MM.1S (cell line): ENCODE measurements at regions not wholly inside any gene's neighbourhood (a gene's known extent, or its start where the extent isn't known, plus 50 kb on each side); places are given as distances from the start of the nearest gene placed in this dataset.

ENCODE experiments used
- CTCF ChIP-seq: fragments of 300-600 bp; sonication (generic); IDR thresholded peaks from 2 replicates; pipeline ENCODE4 v1.5.1; 2016; ENCODE audit warnings: antibody characterized with exemption, low read length, mixed read lengths
- EZH2phosphoT487 ChIP-seq: fragments of 300-600 bp; sonication (generic); IDR thresholded peaks from 2 replicates; pipeline ENCODE4 v1.6.1; 2018; ENCODE audit warnings: antibody characterized with exemption, low read length

DNA sequence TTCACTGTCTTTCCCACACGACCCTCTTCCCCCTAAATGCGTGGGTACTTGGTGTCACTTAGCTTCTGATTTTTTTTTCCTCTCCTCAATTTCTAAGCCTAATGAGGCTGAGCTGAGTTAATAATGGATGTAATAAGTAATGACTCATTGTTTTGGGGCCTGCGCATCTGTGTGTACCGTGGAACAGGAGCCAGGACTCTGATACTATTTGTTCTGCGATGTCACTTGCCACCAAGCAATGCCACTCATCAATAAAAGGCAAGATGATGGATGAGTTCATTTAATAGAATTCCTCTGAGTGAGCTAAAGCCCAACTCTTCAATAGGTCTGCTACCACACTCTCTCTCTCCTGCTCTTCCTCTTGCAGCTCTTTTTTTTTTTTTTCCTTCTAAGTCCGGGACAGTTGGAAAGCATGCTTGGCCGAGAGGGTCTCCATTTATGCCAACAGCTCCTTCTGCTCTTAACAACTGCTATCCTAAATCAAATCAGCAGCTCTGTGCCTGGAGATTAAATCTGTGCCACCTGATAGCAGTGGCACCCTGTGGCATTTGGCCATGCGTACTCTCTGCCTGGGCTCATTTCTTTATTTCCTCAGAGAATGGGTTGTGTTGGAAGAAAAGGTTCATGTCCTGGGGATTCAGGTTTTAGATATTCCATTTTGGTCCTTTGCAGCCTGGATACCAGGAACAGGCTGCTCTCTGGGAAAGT, 1284.2 kb upstream of the PIK3C3 start:
- TF ChIP-seq CTCF (no peak), EZH2phosphoT487 (no peak)
